ENCODE measurements at regions not wholly inside any gene's neighbourhood (a gene's known extent, or its start where the extent isn't known, plus 50 kb on each side); places are given as distances from the start of the nearest gene placed in this dataset.

DNA sequence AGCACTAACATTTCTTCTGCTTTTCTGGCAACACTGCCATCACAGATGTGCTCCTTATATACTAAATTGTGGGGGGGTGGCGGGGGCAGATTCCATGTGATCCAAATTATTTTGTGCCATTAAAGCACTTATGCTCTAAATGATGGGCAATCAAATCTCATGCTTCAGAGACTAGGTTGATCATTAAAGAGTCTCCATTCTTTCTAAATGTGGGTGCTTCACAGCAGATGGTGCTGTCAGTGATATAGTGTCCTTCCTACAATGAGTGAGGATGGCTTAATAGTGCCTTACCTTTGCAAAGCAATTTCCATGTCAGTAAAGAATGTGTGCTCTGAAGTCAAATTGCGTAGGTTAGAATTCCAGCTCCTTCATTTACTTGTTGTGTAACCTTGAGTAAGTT, 589.8 kb downstream of the ETS1 start:
- no peak for DNase-seq
- H3K27ac Mint-ChIP-seq = no peak overlapping the region
- Histone ChIP-seq H3K9ac (ENCODE audit: extremely low read depth, low read length, poor library complexity, severe bottlenecking) (no peak overlapping the region), H3K4me1 (ENCODE audit: control insufficient read depth, insufficient read depth, low read length) (peaks cover 3% of the 10 kb centered on the region), H3K9me3 (ENCODE audit: control insufficient read depth, low read length) (no peaks in the 10 kb centered on the region), H3K27ac (ENCODE audit: low read depth, low read length) (no peak overlapping the region), H3K4me3 (ENCODE audit: low read length) (no peak overlapping the region), H3K27me3 (ENCODE audit: control insufficient read depth, insufficient read depth, low read length, poor library complexity, severe bottlenecking) (no peaks in the 10 kb centered on the region), H3K36me3 (ENCODE audit: control insufficient read depth, insufficient read depth, low read length) (no peaks in the 10 kb centered on the region)
- no peaks in the 10 kb centered on the region for H3K27me3 Mint-ChIP-seq (ENCODE audit: insufficient read depth)
- 97% methylated on average over 2 of the region's 2 CpGs; no CpG with 5 or more reads in 1 of the 2 experiments for WGBS, 2 experiments (ENCODE audit: insufficient coverage in 1 of 2, insufficient read length in 1 of 2)
- no peaks in the 10 kb centered on the region for H3K9me3 Mint-ChIP-seq
- H3K36me3 Mint-ChIP-seq (ENCODE audit: low read depth) = no peaks in the 10 kb centered on the region
- no peak overlapping the region for H3K4me3 Mint-ChIP-seq
- H3K4me1 Mint-ChIP-seq = peaks cover 14% of the 10 kb centered on the region
- TF ChIP-seq, protein P1, sequence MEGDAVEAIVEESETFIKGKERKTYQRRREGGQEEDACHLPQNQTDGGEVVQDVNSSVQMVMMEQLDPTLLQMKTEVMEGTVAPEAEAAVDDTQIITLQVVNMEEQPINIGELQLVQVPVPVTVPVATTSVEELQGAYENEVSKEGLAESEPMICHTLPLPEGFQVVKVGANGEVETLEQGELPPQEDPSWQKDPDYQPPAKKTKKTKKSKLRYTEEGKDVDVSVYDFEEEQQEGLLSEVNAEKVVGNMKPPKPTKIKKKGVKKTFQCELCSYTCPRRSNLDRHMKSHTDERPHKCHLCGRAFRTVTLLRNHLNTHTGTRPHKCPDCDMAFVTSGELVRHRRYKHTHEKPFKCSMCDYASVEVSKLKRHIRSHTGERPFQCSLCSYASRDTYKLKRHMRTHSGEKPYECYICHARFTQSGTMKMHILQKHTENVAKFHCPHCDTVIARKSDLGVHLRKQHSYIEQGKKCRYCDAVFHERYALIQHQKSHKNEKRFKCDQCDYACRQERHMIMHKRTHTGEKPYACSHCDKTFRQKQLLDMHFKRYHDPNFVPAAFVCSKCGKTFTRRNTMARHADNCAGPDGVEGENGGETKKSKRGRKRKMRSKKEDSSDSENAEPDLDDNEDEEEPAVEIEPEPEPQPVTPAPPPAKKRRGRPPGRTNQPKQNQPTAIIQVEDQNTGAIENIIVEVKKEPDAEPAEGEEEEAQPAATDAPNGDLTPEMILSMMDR (conservative IDR thresholded peaks at IDR 0.05) = no peak

DNA sequence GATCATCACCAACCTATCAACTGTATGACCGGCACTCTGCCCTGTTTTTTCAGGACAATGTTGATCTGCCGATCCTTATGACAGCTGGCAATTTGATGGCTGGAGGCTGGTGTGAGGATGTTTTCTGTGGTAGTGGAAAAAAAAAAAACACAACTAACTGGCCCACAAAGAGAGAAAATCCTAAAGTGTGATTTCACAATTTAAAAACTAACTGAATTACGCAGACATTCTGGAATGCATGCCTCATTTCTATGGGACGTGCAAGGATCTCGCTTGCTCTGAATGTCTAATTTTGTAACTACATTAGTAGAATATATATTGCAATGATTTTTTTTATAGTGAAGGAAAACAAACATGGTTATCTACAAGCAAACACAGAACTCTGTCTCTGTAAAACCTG, 590.5 kb downstream of the ETS1 start:
- H3K4me1 ChIP-seq (ENCODE audit: control insufficient read depth, insufficient read depth, low read length) = peaks cover 3% of the 10 kb centered on the region
- DNase-seq = no peak
- no peak overlapping the region for H3K9ac ChIP-seq (ENCODE audit: extremely low read depth, low read length, poor library complexity, severe bottlenecking)
- H3K36me3 Mint-ChIP-seq (ENCODE audit: low read depth) = no peaks in the 10 kb centered on the region
- no peaks in the 10 kb centered on the region for H3K27me3 ChIP-seq (ENCODE audit: control insufficient read depth, insufficient read depth, low read length, poor library complexity, severe bottlenecking)
- 99% methylated on average over 5 of the region's 5 CpGs; no CpG with 5 or more reads in 1 of the 2 experiments for WGBS, 2 experiments (ENCODE audit: insufficient coverage in 1 of 2, insufficient read length in 1 of 2)
- no peaks in the 10 kb centered on the region for H3K9me3 Mint-ChIP-seq
- H3K36me3 ChIP-seq (ENCODE audit: control insufficient read depth, insufficient read depth, low read length) = no peaks in the 10 kb centered on the region
- TF ChIP-seq, protein P1 (conservative IDR thresholded peaks at IDR 0.05) = no peak
- H3K4me3 Mint-ChIP-seq = no peak overlapping the region
- no peaks in the 10 kb centered on the region for H3K9me3 ChIP-seq (ENCODE audit: control insufficient read depth, low read length)
- H3K4me1 Mint-ChIP-seq = peaks cover 14% of the 10 kb centered on the region
- no peak overlapping the region for H3K4me3 ChIP-seq (ENCODE audit: low read length)
- no peaks in the 10 kb centered on the region for H3K27me3 Mint-ChIP-seq (ENCODE audit: insufficient read depth)
- H3K27ac Mint-ChIP-seq = no peak overlapping the region
- no peak overlapping the region for H3K27ac ChIP-seq (ENCODE audit: low read depth, low read length)

DNA sequence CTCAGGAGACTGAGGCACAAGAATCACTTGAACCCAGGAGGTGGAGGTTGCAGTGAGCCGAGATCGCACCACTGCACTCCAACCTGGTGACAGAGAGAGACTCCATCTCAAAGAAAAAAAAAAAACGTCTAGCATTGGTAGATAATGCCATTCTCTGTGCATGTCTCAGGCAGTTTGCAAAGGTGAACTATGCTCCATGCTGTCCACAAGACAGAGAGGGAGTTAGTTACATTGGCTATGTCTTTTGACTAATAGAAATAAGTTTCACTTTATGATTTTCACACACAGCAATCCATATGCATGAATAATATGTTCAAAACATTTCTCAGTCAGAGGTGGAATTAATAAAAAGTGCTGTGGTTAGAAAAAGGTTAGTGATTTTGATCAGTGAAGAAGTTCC, 591.4 kb downstream of the ETS1 start:
- Histone ChIP-seq H3K4me1 (ENCODE audit: control insufficient read depth, insufficient read depth, low read length) (peaks cover 3% of the 10 kb centered on the region), H3K27me3 (ENCODE audit: control insufficient read depth, insufficient read depth, low read length, poor library complexity, severe bottlenecking) (no peaks in the 10 kb centered on the region), H3K36me3 (ENCODE audit: control insufficient read depth, insufficient read depth, low read length) (no peaks in the 10 kb centered on the region), H3K4me3 (ENCODE audit: low read length) (no peak overlapping the region), H3K9me3 (ENCODE audit: control insufficient read depth, low read length) (no peaks in the 10 kb centered on the region), H3K9ac (ENCODE audit: extremely low read depth, low read length, poor library complexity, severe bottlenecking) (no peak overlapping the region), H3K27ac (ENCODE audit: low read depth, low read length) (no peak overlapping the region)
- H3K36me3 Mint-ChIP-seq (ENCODE audit: low read depth) = no peaks in the 10 kb centered on the region
- H3K9me3 Mint-ChIP-seq = no peaks in the 10 kb centered on the region
- TF ChIP-seq, protein P1 (conservative IDR thresholded peaks at IDR 0.05) = no peak
- H3K4me3 Mint-ChIP-seq = no peak overlapping the region
- H3K4me1 Mint-ChIP-seq = peaks cover 14% of the 10 kb centered on the region
- no peaks in the 10 kb centered on the region for H3K27me3 Mint-ChIP-seq (ENCODE audit: insufficient read depth)
- WGBS, 2 experiments (ENCODE audit: insufficient coverage in 1 of 2, insufficient read length in 1 of 2) = 79 to 92% methylated on average over 3 of the region's 3 CpGs
- H3K27ac Mint-ChIP-seq = no peak overlapping the region
- DNase-seq = no peak
